T-helper 1 cell treated with Interleukin-12 subunit alpha and Interleukin-12 subunit beta and Interleukin-4 antibody, amounts not matched to agents 30 μg/mL and 1 μg/mL, for 36 hours (primary cell): ENCODE measurements at regions not wholly inside any gene's neighbourhood (a gene's known extent, or its start where the extent isn't known, plus 50 kb on each side); places are given as distances from the start of the nearest gene placed in this dataset.

Experiments used
- H3K27ac Mint-ChIP-seq: one replicate; pipeline ENCODE4 v1.8.0; 2021; ENCODE audit warnings: mild to moderate bottlenecking, mixed read lengths
- H3K27me3 Mint-ChIP-seq: one replicate; pipeline ENCODE4 v1.8.0; 2021; ENCODE audit warnings: low read depth, mixed read lengths
- H3K36me3 Mint-ChIP-seq: one replicate; pipeline ENCODE4 v1.8.0; 2021; ENCODE audit warnings: low read depth, mixed read lengths
- H3K4me1 Mint-ChIP-seq: one replicate; pipeline ENCODE4 v1.8.0; 2021; ENCODE audit warnings: low read depth, mixed read lengths
- H3K4me3 Mint-ChIP-seq: one replicate; pipeline ENCODE4 v1.8.0; 2021; ENCODE audit warnings: mild to moderate bottlenecking, moderate library complexity, mixed read lengths
- H3K9me3 Mint-ChIP-seq: one replicate; pipeline ENCODE4 v1.8.0; 2021; ENCODE audit warnings: mixed read lengths

- Mint-ChIP-seq H3K4me3 (no peak overlapping the region), H3K27me3 (no peaks in the 10 kb centered on the region), H3K4me1 (no peaks in the 10 kb centered on the region), H3K36me3 (no peaks in the 10 kb centered on the region), H3K27ac (no peak overlapping the region), H3K9me3 (no peaks in the 10 kb centered on the region)
Observed at GRCh38 chr4:4619821-4620220, 78.0 kb upstream of the STX18 start.

DNA sequence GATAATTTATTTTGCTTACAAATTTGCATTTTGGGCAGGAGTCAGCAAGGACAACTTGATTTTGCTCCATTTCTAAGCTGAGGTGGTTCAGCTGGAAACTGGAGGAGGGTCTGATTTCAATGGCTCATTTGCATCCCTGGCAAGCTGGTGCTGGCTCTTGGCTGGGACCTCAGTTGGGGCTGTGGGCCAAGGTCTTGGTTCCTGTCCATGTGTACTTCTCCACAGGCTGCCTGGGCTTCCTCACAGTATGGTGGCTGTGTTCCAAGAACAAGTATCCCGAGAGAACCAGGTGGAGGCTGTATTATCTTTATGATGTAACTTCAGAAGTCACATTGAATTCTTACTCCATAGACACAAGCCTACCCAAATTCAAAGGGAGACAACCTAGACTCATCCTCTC lies 77.0 kb upstream of the STX18 start:
- H3K27ac Mint-ChIP-seq, result no peak overlapping the region

GRCh38 chr4:4614925-4615678 lies 73.3 kb upstream of the STX18 start:
- Mint-ChIP-seq H3K27me3 (no peaks in the 10 kb centered on the region), H3K4me1 (no peaks in the 10 kb centered on the region), H3K4me3 (no peak overlapping the region), H3K9me3 (no peaks in the 10 kb centered on the region), H3K27ac (no peak overlapping the region), H3K36me3 (no peaks in the 10 kb centered on the region)

More for the DNA sequence above, 77.0 kb upstream of the STX18 start:
- Mint-ChIP-seq H3K4me3 (no peak overlapping the region), H3K4me1 (no peaks in the 10 kb centered on the region), H3K9me3 (no peaks in the 10 kb centered on the region), H3K27me3 (no peaks in the 10 kb centered on the region), H3K36me3 (no peaks in the 10 kb centered on the region)

GRCh38 chr4:4613641-4614286 lies 71.9 kb upstream of the STX18 start:
- H3K36me3 Mint-ChIP-seq, result no peaks in the 10 kb centered on the region
- H3K4me3 Mint-ChIP-seq, result no peak overlapping the region
- H3K27me3 Mint-ChIP-seq, result no peaks in the 10 kb centered on the region
- H3K27ac Mint-ChIP-seq, result no peak overlapping the region
- no peaks in the 10 kb centered on the region for H3K4me1 Mint-ChIP-seq
- no peaks in the 10 kb centered on the region for H3K9me3 Mint-ChIP-seq

GRCh38 chr4:4613126-4613465 lies 71.2 kb upstream of the STX18 start:
- Mint-ChIP-seq H3K4me3 (no peak overlapping the region), H3K9me3 (no peaks in the 10 kb centered on the region), H3K27me3 (no peaks in the 10 kb centered on the region), H3K27ac (no peak overlapping the region), H3K4me1 (no peaks in the 10 kb centered on the region), H3K36me3 (no peaks in the 10 kb centered on the region)

GRCh38 chr4:4610672-4611071 lies 68.8 kb upstream of the STX18 start:
- no peaks in the 10 kb centered on the region for H3K9me3 Mint-ChIP-seq

GRCh38 chr4:4609622-4610334 lies 67.9 kb upstream of the STX18 start:
- H3K9me3 Mint-ChIP-seq, result no peaks in the 10 kb centered on the region
- H3K27ac Mint-ChIP-seq, result no peak overlapping the region
- H3K4me3 Mint-ChIP-seq, result no peak overlapping the region
- H3K36me3 Mint-ChIP-seq, result no peaks in the 10 kb centered on the region
- no peaks in the 10 kb centered on the region for H3K4me1 Mint-ChIP-seq
- H3K27me3 Mint-ChIP-seq, result no peaks in the 10 kb centered on the region

More at GRCh38 chr4:4610672-4611071, 68.8 kb upstream of the STX18 start:
- no peaks in the 10 kb centered on the region for H3K36me3 Mint-ChIP-seq
- no peaks in the 10 kb centered on the region for H3K27me3 Mint-ChIP-seq
- no peak overlapping the region for H3K4me3 Mint-ChIP-seq
- H3K27ac Mint-ChIP-seq, result no peak overlapping the region
- H3K4me1 Mint-ChIP-seq, result no peaks in the 10 kb centered on the region

GRCh38 chr4:4608214-4608537 lies 66.3 kb upstream of the STX18 start:
- Mint-ChIP-seq H3K4me3 (no peak overlapping the region), H3K27me3 (no peaks in the 10 kb centered on the region), H3K9me3 (no peaks in the 10 kb centered on the region), H3K36me3 (no peaks in the 10 kb centered on the region), H3K27ac (no peak overlapping the region), H3K4me1 (no peaks in the 10 kb centered on the region)

- no peak overlapping the region for H3K4me3 Mint-ChIP-seq
- no peaks in the 10 kb centered on the region for H3K9me3 Mint-ChIP-seq
- no peaks in the 10 kb centered on the region for H3K27me3 Mint-ChIP-seq
- no peaks in the 10 kb centered on the region for H3K36me3 Mint-ChIP-seq
- H3K4me1 Mint-ChIP-seq, result no peaks in the 10 kb centered on the region
- H3K27ac Mint-ChIP-seq, result no peak overlapping the region
Observed at GRCh38 chr4:4607336-4608213, 65.7 kb upstream of the STX18 start.

DNA sequence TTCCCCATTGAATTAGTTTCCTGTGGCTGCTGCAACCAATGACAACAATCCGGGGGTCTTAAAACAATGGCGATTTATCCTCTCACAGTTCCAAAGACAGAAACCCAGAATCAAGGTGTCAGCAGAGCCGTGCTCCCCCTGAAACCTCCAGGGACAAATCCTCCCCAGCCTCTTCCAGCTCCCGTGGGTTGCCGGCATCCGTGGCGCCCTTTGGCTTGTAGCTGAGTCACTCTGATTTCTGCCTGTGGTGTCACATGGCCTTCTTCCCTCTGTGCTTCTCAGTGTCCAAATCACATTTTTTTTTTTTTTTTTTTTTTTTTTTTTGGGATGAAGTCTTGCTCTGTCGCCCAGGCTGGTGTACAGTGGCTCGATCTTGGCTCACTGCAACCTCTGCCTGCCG lies 64.5 kb upstream of the STX18 start:
- Mint-ChIP-seq H3K4me3 (no peak overlapping the region), H3K4me1 (no peaks in the 10 kb centered on the region), H3K27me3 (no peaks in the 10 kb centered on the region), H3K9me3 (no peaks in the 10 kb centered on the region), H3K36me3 (no peaks in the 10 kb centered on the region), H3K27ac (no peak overlapping the region)

DNA sequence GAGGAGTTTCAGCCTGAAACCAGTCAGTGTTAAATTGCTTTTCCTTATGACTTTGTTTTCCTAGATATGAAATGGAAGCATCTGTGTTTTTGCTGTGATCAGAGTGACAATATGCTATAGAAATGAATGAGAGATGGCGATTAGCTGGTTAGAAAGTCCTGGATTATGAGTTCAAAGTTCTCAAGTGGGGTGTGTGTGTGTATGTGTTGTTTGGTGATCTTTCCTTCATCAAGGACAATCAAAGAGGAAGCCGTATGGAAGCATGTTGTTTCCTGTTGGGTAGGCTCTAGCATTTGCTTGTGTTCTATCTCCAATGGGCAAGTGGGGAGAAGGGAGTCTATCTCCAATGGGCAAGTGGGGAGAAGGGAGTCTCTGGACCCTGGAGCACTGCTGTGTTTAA lies 64.0 kb upstream of the STX18 start:
- Mint-ChIP-seq H3K27me3 (no peaks in the 10 kb centered on the region), H3K27ac (no peak overlapping the region), H3K4me3 (no peak overlapping the region)

DNA sequence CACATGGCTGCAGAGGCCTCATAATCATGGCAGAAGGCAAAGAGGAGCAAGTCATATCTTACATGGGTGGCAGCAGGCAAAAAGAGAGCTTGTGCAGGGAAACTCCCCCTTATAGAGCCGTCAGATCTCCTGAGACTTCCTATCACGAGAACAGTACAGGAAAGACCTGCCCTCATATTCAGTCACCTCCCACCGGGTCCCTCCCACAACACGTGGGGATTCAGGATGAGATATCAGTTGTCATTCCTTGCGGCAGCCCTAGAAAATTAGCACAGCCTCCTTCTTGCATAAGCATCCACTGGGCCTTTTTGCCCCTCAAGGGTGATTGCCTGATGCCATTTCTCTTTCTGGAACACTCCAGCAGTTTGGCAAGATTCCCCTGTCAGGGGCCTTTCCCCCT lies 61.7 kb upstream of the STX18 start:
- Mint-ChIP-seq H3K36me3 (no peaks in the 10 kb centered on the region), H3K27me3 (no peaks in the 10 kb centered on the region), H3K4me1 (no peaks in the 10 kb centered on the region), H3K4me3 (no peak overlapping the region), H3K9me3 (no peaks in the 10 kb centered on the region), H3K27ac (no peak overlapping the region)

More for the DNA sequence above, 64.0 kb upstream of the STX18 start:
- no peaks in the 10 kb centered on the region for H3K9me3 Mint-ChIP-seq
- no peaks in the 10 kb centered on the region for H3K4me1 Mint-ChIP-seq
- H3K36me3 Mint-ChIP-seq, result no peaks in the 10 kb centered on the region

DNA sequence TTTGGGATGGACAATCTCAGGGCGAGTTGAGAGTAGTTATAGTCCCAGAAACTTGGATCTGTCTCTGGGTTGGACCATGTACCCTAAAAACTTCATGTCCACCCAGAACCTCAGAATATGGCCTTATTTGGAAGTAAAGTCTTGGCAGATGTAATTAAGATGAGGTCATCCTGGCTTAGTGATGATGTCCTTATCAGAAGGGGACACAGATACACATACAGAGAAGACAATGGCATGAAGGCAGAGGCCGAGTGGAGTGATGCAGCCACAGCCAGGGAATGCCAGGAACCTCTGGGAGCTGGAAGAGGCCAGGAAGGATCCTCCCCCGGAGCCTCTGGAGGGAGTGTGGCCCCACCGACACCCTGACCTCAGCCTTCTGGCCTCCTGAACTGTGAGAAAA lies 61.2 kb upstream of the STX18 start:
- H3K36me3 Mint-ChIP-seq, result no peaks in the 10 kb centered on the region
- no peaks in the 10 kb centered on the region for H3K27me3 Mint-ChIP-seq
- no peaks in the 10 kb centered on the region for H3K4me1 Mint-ChIP-seq
- H3K9me3 Mint-ChIP-seq, result no peaks in the 10 kb centered on the region
- no peak overlapping the region for H3K27ac Mint-ChIP-seq
- H3K4me3 Mint-ChIP-seq, result no peak overlapping the region

DNA sequence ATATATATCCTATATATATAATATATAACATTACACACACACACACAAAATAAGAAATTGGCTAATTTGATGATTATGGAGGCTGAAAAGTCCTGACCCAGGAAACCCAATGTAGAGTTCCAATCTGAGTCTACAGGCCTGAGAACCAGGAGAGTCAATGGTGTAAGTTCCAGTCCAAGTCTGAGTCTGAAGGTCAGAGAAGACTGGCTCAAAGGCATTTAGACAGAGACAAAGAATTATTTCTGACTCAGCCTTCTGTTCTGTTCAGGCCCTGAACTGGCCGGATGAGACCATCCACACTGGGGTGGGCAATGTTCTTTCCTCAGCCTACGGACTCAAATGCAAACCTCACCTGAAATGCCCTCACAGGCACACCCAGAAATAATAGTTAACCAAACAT lies 60.6 kb upstream of the STX18 start:
- Mint-ChIP-seq H3K36me3 (no peaks in the 10 kb centered on the region), H3K4me3 (no peak overlapping the region), H3K4me1 (no peaks in the 10 kb centered on the region), H3K27ac (no peak overlapping the region), H3K27me3 (no peaks in the 10 kb centered on the region), H3K9me3 (no peaks in the 10 kb centered on the region)
